GM12801 (cell line): ENCODE measurements at regions not wholly inside any gene's neighbourhood (a gene's known extent, or its start where the extent isn't known, plus 50 kb on each side); places are given as distances from the start of the nearest gene placed in this dataset.

Experiments used
- CTCF ChIP-seq: IDR thresholded peaks from one replicate; pipeline ENCODE4 v1.5.1; 2011; ENCODE audit warnings: control low read depth; ENCODE audit not compliant: insufficient read length; ENCODE audit errors: extremely low read depth

GRCh38 chr7:113797420-113798010 lies 121.3 kb downstream of the PPP1R3A start:
- TF ChIP-seq CTCF = no peak

GRCh38 chr7:113796557-113796956 lies 122.3 kb downstream of the PPP1R3A start:
- TF ChIP-seq CTCF = no peak

- TF ChIP-seq CTCF = no peak
These were observed 124.2 kb downstream of the PPP1R3A start for GRCh38 chr7:113794573-113794972.

- TF ChIP-seq CTCF = no peak
These were observed 125.6 kb downstream of the PPP1R3A start for GRCh38 chr7:113793171-113793570.

- no peak for TF ChIP-seq CTCF
These were observed 128.8 kb downstream of the PPP1R3A start for GRCh38 chr7:113790025-113790424.

- TF ChIP-seq CTCF = no peak
These were observed 131.7 kb downstream of the PPP1R3A start for GRCh38 chr7:113787106-113787505.

- TF ChIP-seq CTCF = no peak
These were observed 133.9 kb downstream of the PPP1R3A start for GRCh38 chr7:113784956-113785355.

- TF ChIP-seq CTCF = no peak
These were observed 134.5 kb downstream of the PPP1R3A start for GRCh38 chr7:113784316-113784715.
